Neural crest cell (in vitro differentiated cells): ENCODE measurements at regions not wholly inside any gene's neighbourhood (a gene's known extent, or its start where the extent isn't known, plus 50 kb on each side); places are given as distances from the start of the nearest gene placed in this dataset.
A peak's percentile ranks its signal among the peaks of the same experiment; 100 is the strongest.

ENCODE experiments used
- DNase-seq: peaks from one replicate; pipeline ENCODE4 v3.0.0; 2021; ENCODE audit warnings: low read depth, mixed read lengths, low spot score
- H3K27ac Mint-ChIP-seq: one replicate; pipeline ENCODE4 v1.8.0; 2021; ENCODE audit warnings: mild to moderate bottlenecking, mixed read lengths; ENCODE audit not compliant: unreplicated experiment
- H3K27me3 Mint-ChIP-seq: 2 replicates; pipeline ENCODE4 v1.8.0; 2021; ENCODE audit warnings: low read depth, mild to moderate bottlenecking, mixed read lengths
- H3K36me3 Mint-ChIP-seq: 2 replicates; pipeline ENCODE4 v1.8.0; 2021; ENCODE audit warnings: low read depth, mild to moderate bottlenecking, mixed read lengths
- H3K4me1 Mint-ChIP-seq: 2 replicates; pipeline ENCODE4 v1.8.0; 2021; ENCODE audit warnings: mixed read lengths
- H3K4me3 Mint-ChIP-seq: one replicate; pipeline ENCODE4 v1.8.0; 2021; ENCODE audit warnings: mild to moderate bottlenecking, mixed read lengths
- H3K9me3 Mint-ChIP-seq: 2 replicates; pipeline ENCODE4 v1.8.0; 2021; ENCODE audit warnings: mixed read lengths
- TF ChIP-seq, protein P1 (sequence below): fragments of 200-600 bp; sonication (generic); conservative IDR thresholded peaks from 2 replicates; pipeline ENCODE4 v1.5.0; 2021; ENCODE audit warnings: antibody characterized with exemption, mild to moderate bottlenecking

DNA sequence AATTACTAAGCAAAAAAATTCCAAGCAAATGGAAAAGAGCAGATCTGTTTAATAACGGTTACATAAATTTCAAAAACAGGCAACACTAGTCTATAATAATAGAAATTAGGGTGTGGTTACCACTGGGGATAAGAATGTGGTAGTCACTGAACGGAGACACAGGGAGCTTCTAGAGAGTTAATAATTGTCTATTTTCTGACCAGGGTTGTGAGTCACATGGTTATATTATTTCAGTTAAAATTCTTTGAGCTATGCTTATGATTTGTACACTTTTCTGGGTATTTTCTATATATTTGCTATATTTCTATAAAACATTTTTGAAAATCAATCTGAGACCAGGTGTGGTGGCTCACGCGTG lies 433.9 kb upstream of the MAF start:
- no peaks in the 10 kb centered on the region for H3K4me1 Mint-ChIP-seq
- TF ChIP-seq, protein P1, sequence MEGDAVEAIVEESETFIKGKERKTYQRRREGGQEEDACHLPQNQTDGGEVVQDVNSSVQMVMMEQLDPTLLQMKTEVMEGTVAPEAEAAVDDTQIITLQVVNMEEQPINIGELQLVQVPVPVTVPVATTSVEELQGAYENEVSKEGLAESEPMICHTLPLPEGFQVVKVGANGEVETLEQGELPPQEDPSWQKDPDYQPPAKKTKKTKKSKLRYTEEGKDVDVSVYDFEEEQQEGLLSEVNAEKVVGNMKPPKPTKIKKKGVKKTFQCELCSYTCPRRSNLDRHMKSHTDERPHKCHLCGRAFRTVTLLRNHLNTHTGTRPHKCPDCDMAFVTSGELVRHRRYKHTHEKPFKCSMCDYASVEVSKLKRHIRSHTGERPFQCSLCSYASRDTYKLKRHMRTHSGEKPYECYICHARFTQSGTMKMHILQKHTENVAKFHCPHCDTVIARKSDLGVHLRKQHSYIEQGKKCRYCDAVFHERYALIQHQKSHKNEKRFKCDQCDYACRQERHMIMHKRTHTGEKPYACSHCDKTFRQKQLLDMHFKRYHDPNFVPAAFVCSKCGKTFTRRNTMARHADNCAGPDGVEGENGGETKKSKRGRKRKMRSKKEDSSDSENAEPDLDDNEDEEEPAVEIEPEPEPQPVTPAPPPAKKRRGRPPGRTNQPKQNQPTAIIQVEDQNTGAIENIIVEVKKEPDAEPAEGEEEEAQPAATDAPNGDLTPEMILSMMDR = no peak
- DNase-seq = no peak
- peaks cover 7% of the 10 kb centered on the region for H3K36me3 Mint-ChIP-seq
- peaks cover 15% of the 10 kb centered on the region for H3K9me3 Mint-ChIP-seq
- no peak overlapping the region for H3K4me3 Mint-ChIP-seq
- H3K27ac Mint-ChIP-seq = no peak overlapping the region
- H3K27me3 Mint-ChIP-seq = peaks cover 4% of the 10 kb centered on the region

DNA sequence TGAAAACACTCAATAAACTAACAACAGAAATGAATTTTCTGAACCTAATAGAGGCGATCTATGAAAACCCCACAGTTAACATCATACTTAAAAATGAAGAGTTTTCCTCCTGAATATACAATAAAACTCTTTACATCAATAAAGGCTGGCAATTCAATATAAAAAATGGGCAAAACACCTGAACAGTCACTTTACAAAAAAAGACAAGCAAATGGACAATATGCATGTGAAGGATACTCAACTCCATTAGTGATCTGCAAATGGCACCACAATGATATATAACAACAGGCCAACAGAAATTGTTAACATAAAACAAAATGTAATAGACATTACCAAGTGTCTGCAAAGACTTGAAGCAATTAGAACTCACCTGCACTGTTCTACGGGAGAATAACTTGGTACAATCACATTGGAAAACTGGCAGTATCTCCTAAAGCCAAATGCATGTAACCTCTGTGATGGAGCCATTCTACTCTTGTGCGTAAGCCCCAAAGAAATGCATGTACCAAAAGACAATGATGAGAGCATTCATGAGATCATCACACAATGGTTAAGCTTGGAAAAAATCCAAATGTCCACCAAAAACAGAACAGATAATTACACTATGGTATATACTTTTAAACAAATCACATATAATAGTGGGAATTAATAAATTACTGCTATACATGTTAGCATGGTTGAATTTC lies 433.4 kb upstream of the MAF start:
- peaks cover 4% of the 10 kb centered on the region for H3K27me3 Mint-ChIP-seq
- H3K4me1 Mint-ChIP-seq = no peaks in the 10 kb centered on the region
- H3K9me3 Mint-ChIP-seq = peaks cover 14% of the 10 kb centered on the region
- H3K4me3 Mint-ChIP-seq = no peak overlapping the region
- H3K27ac Mint-ChIP-seq = no peak overlapping the region
- peaks cover 7% of the 10 kb centered on the region for H3K36me3 Mint-ChIP-seq
- TF ChIP-seq, protein P1 = no peak
- DNase-seq = no peak

DNA sequence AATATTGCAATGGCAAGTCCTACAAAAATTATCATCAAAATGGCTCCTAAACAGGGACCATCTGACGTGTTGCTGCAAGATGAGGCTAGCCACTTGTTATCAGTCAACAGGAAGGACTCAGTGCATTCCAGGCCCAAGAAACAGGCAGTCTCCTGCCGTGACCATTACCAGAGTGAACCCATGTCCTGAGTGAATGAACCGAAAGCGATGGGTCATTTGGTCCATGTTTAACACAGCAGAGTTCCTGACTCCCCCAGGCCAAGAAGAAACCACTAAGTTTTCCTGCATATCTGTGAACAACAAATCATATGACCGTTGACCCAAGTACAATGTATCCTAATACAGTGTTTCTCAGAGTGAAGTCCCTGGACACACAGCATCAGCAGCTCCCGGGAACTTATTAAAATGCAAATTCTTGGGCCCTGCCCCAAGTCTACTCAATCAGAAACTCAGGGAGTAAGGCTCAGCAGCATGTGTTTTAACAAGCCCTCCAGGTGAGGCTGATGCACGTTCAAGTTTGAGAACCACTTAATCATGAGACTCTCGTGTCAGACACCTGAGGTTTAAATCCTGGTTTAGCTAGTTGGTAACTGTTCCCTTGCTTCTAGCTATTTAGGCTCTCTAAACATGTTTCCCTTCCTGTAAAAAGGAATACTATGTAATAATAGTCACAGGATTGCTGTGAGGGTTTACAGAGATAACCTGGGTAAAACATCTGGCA lies 429.4 kb upstream of the MAF start:
- Mint-ChIP-seq H3K27me3 (no peaks in the 10 kb centered on the region), H3K27ac (no peak overlapping the region), H3K9me3 (peaks cover 14% of the 10 kb centered on the region), H3K4me3 (no peak overlapping the region), H3K4me1 (peaks cover 10% of the 10 kb centered on the region), H3K36me3 (peaks cover 7% of the 10 kb centered on the region)
- TF ChIP-seq, protein P1 = no peak
- no peak for DNase-seq

DNA sequence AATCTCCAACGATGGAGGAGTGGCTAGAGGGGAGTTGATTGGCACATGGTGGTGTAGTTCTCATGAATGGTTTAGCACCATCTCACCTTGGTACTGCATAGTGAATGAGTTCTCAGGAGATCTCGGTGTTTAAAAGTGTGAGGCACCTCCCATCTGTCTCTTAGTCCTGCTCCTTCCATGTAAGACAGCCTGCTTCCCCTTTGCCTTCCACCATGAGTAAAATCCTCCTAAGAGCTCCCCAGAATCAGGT lies 428.8 kb upstream of the MAF start:
- Mint-ChIP-seq H3K36me3 (peaks cover 7% of the 10 kb centered on the region), H3K27me3 (no peaks in the 10 kb centered on the region), H3K4me1 (peaks cover 10% of the 10 kb centered on the region), H3K27ac (no peak overlapping the region), H3K9me3 (peaks cover 14% of the 10 kb centered on the region), H3K4me3 (no peak overlapping the region)
- TF ChIP-seq, protein P1 = no peak
- no peak for DNase-seq

DNA sequence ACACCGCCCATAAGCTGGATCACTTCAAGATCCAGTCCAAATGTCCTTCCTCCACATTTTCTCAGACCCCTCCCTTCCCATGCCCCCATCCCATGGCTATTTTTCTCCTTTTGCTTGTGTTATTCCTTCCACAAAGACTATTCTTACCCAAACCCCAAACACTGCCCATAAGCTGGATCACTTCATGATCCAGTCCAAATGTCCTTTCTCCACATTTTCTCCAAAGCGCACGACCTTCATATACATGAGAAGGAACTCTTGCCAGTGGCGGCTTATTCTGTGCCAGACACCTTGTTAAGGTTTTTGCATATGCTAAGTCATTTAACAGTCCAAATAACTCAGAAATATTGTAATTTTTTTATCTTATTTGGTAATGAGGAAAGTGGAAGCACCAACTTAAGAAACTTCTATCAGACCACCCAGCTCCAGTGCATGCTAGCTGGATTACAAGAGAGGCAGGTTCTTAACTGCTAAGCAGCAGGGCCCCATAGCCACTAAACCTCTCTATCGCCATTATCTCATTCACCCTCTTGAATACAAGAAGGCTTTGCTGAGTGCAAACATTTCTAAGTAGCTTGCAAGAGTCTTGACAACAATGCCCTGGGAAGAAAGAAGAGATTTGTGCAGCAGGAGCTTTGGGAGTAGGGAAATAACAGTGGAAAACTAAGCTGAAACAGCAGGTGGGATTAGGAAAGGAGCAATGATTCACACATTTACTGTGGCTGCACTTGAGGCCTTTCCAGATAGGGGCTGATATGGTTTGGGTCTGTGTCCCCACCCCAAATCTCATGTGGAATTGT lies 428.2 kb upstream of the MAF start:
- DNase-seq = no peak
- Mint-ChIP-seq H3K27me3 (no peaks in the 10 kb centered on the region), H3K4me1 (peaks cover 14% of the 10 kb centered on the region), H3K4me3 (no peak overlapping the region), H3K9me3 (peaks cover 14% of the 10 kb centered on the region), H3K27ac (peak overlapping the region; percentile 64), H3K36me3 (peaks cover 7% of the 10 kb centered on the region)
- TF ChIP-seq, protein P1 = no peak
